A549 (cell line): ENCODE measurements at regions not wholly inside any gene's neighbourhood (a gene's known extent, or its start where the extent isn't known, plus 50 kb on each side); places are given as distances from the start of the nearest gene placed in this dataset.

Experiments
- ATAC-seq, 2 experiments: fragments of 200-7000 bp in 1 of 2; fragments of >200 bp in 1 of 2; cut with Nextera tagmentation in 1 of 2; cut with Tn5 transposase in 1 of 2; 3 replicates each; pipeline versions ENCODE4 v1.8.0 to v1.9.1; 2018 to 2020; ENCODE audit warnings: mild to moderate bottlenecking in 1 of 2, moderate library complexity in 1 of 2
- CTCF ChIA-PET: fragments of 300-600 bp; sonication (Branson Sonifier 250); formaldehyde crosslinking; extraction: SDS; loops from one replicate; lab custom pipeline; 2021; ENCODE audit warnings: antibody characterized with exemption, inconsistent platforms; lab: Yijun Ruan, JAX
- POLR2A ChIA-PET: fragments of 350-600 bp; formaldehyde crosslinking; extraction: SDS; loops from one replicate; lab custom pipeline; 2021; ENCODE audit warnings: antibody characterized with exemption, inconsistent platforms; lab: Yijun Ruan, JAX
- DNase-seq, 2 experiments: peaks; one replicate each; pipeline versions ENCODE4 v3.0.0 to v3.0.0-alpha.2; 2011 to 2016; ENCODE audit warnings: low read depth in 1 of 2, low spot score in 1 of 2
- FAIRE-seq: peaks from 2 replicates; lab custom pipeline; 2011; peaks lifted over from hg19 to GRCh38; lab: Jason Lieb, UNC
- H3K27ac ChIP-seq, 2 experiments: fragments of >200 bp; sonication (Bioruptor Twin); formaldehyde crosslinking; 3 replicates each; pipeline ENCODE4 v1.5.1; 2016 to 2017
- H3K4me1 ChIP-seq: fragments of >200 bp; sonication (Bioruptor Twin); formaldehyde crosslinking; 3 replicates; pipeline ENCODE4 v1.6.1; 2016
- H3K4me2 ChIP-seq: fragments of >200 bp; sonication (Bioruptor Twin); formaldehyde crosslinking; 3 replicates; pipeline ENCODE4 v1.6.1; 2016
- H3K4me3 ChIP-seq: fragments of >200 bp; sonication (Bioruptor Twin); formaldehyde crosslinking; 3 replicates; pipeline ENCODE4 v1.5.1; 2016
- H3K9me3 ChIP-seq: fragments of >200 bp; sonication (Bioruptor Twin); formaldehyde crosslinking; 3 replicates; pipeline ENCODE4 v1.6.1; 2016
- BHLHE40 ChIP-seq: IDR thresholded peaks from 2 replicates; pipeline ENCODE4 v1.6.1; 2012; ENCODE audit warnings: low read depth, low read length, inconsistent platforms
- CBX2 ChIP-seq: fragments of 200-600 bp; sonication (generic); IDR thresholded peaks from 2 replicates; pipeline ENCODE4 v1.6.1; 2016; ENCODE audit warnings: low read depth, mild to moderate bottlenecking, borderline replicate concordance
- CHD4 ChIP-seq: fragments of 200-600 bp; sonication (generic); IDR thresholded peaks from 2 replicates; pipeline ENCODE4 v1.6.1; 2016; ENCODE audit warnings: antibody characterized with exemption, mild to moderate bottlenecking, borderline replicate concordance
- EHMT2 ChIP-seq: fragments of 200-600 bp; sonication (generic); IDR thresholded peaks from 2 replicates; pipeline ENCODE4 v1.6.1; 2016; ENCODE audit warnings: antibody characterized with exemption, low read depth, mild to moderate bottlenecking, moderate library complexity
- FOSB ChIP-seq: fragments of 250-450 bp; sonication (Bioruptor Pico); IDR thresholded peaks from 2 replicates; pipeline ENCODE4 v1.5.0; 2020; ENCODE audit warnings: mild to moderate bottlenecking, moderate library complexity
- FOXS1 ChIP-seq: fragments of 250-450 bp; sonication (Bioruptor Pico); IDR thresholded peaks from 2 replicates; pipeline ENCODE4 v1.5.0; 2020; ENCODE audit warnings: mild to moderate bottlenecking, moderate library complexity
- HES2 ChIP-seq: fragments of >200 bp; sonication (Bioruptor Twin); formaldehyde crosslinking; IDR thresholded peaks from 2 replicates; pipeline ENCODE4 v1.6.1; 2016
- HOXA7 ChIP-seq: fragments of 250-450 bp; sonication (Bioruptor Pico); IDR thresholded peaks from 2 replicates; pipeline ENCODE4 v1.5.0; 2020; ENCODE audit warnings: mild to moderate bottlenecking, moderate library complexity
- HOXB5 ChIP-seq: fragments of 250-450 bp; sonication (Bioruptor Pico); IDR thresholded peaks from 2 replicates; pipeline ENCODE4 v1.5.0; 2020; ENCODE audit warnings: mild to moderate bottlenecking, moderate library complexity
- JUNB ChIP-seq: fragments of >200 bp; sonication (Bioruptor Twin); formaldehyde crosslinking; IDR thresholded peaks from 2 replicates; pipeline ENCODE4 v1.6.1; 2016
- MAZ ChIP-seq: fragments of 150-350 bp; IDR thresholded peaks from 2 replicates; pipeline ENCODE4 v1.6.1; 2014; ENCODE audit warnings: antibody characterized with exemption, low read depth, low read length, borderline replicate concordance
- NFE2L2 ChIP-seq: fragments of 150-350 bp; conservative IDR thresholded peaks from 2 replicates; pipeline ENCODE4 v1.6.1; 2014; ENCODE audit warnings: low read length
- POLR2A ChIP-seq: IDR thresholded peaks from 2 replicates; pipeline ENCODE4 v1.6.1; 2012; ENCODE audit warnings: mild to moderate bottlenecking, low read length
- RAD21 ChIP-seq, 2 experiments: fragments of >200 bp in 1 of 2; sonication (Bioruptor Twin) in 1 of 2; formaldehyde crosslinking in 1 of 2; IDR thresholded peaks in 1 of 2; conservative IDR thresholded peaks in 1 of 2; 2 replicates in 1 of 2; 3 replicates in 1 of 2; pipeline ENCODE4 v1.6.1; 2012 to 2018; ENCODE audit warnings: inconsistent platforms in 1 of 2
- RARB ChIP-seq: fragments of 250-450 bp; sonication (Bioruptor Pico); IDR thresholded peaks from 2 replicates; pipeline ENCODE4 v1.8.0; 2021; ENCODE audit warnings: mild to moderate bottlenecking, moderate library complexity
- REST ChIP-seq: fragments of 200-600 bp; sonication (generic); IDR thresholded peaks from 2 replicates; pipeline ENCODE4 v1.6.1; 2016; ENCODE audit warnings: antibody characterized with exemption, mild to moderate bottlenecking, moderate library complexity
- SREBF2 ChIP-seq: fragments of 450-650 bp; IDR thresholded peaks from 2 replicates; pipeline ENCODE4 v1.6.1; 2014; ENCODE audit warnings: mild to moderate bottlenecking, moderate library complexity
- TFCP2L1 ChIP-seq: fragments of 250-450 bp; sonication (Bioruptor Pico); IDR thresholded peaks from 2 replicates; pipeline ENCODE4 v1.5.0; 2021; ENCODE audit warnings: mild to moderate bottlenecking
- USF2 ChIP-seq: fragments of 450-650 bp; IDR thresholded peaks from 2 replicates; pipeline ENCODE4 v1.6.1; 2014; ENCODE audit warnings: antibody characterized with exemption
- ZNF302 ChIP-seq: fragments of 250-450 bp; sonication (Bioruptor Pico); IDR thresholded peaks from 2 replicates; pipeline ENCODE4 v1.9.0; 2021; ENCODE audit warnings: inconsistent platforms, mild to moderate bottlenecking, moderate library complexity
- ZSCAN20 ChIP-seq: fragments of 250-450 bp; sonication (Bioruptor Pico); IDR thresholded peaks from 2 replicates; pipeline ENCODE4 v1.8.0; 2022; ENCODE audit warnings: mild to moderate bottlenecking, moderate library complexity
- WGBS: methylation state at CpG from one replicate; pipeline ENCODE4 v1.1.6; 2017; ENCODE audit errors: missing lambda C conversion rate; 5-methylcytosine and 5-hydroxymethylcytosine counted together

GRCh38 chr2:238979636-238980035 is 131.8 kb downstream of the TWIST2 start (continued):
- no peak for TF ChIP-seq REST

- CTCF ChIA-PET: interaction anchor here (0.9 to 2.4 kb wide), 4 partner anchors 11 to 37 kb away, joined by 3 to 9 read pairs (median 4); no protein-coding TSS in a partner anchor
- Histone ChIP-seq H3K4me1 (no peaks in the 10 kb centered on the region), H3K4me3 (no peak overlapping the region), H3K27ac (no peak overlapping the region), H3K4me2 (no peak overlapping the region), H3K9me3 (no peaks in the 10 kb centered on the region)
- DNase-seq (no peak), ATAC-seq (no peak), FAIRE-seq (no peak)
- POLR2A ChIA-PET: no interaction called here
- WGBS: 69% methylated on average over 22 of the region's 22 CpGs
- TF ChIP-seq FOXS1 (CRISPR knock-in tag): no peak
- no peak for TF ChIP-seq ZNF302 (CRISPR knock-in tag)
- no peak for TF ChIP-seq POLR2A
- no peak for TF ChIP-seq RARB (CRISPR knock-in tag)
- TF ChIP-seq RAD21 (conservative IDR thresholded peaks at IDR 0.05 in 1 of 2, IDR thresholded peaks at IDR 0.05 in 1 of 2): no peak
- no peak for TF ChIP-seq USF2
- TF ChIP-seq MAZ: no peak
- no peak for TF ChIP-seq FOSB (CRISPR knock-in tag)
- no peak for TF ChIP-seq NFE2L2
- no peak for TF ChIP-seq JUNB
- TF ChIP-seq TFCP2L1: no peak
- TF ChIP-seq CBX2: no peak
- no peak for TF ChIP-seq BHLHE40
- TF ChIP-seq SREBF2: no peak
- no peak for TF ChIP-seq CHD4
- TF ChIP-seq HES2: no peak
- TF ChIP-seq EHMT2: no peak
- no peak for TF ChIP-seq HOXB5 (CRISPR knock-in tag)
These were observed 137.3 kb downstream of the TWIST2 start for GRCh38 chr2:238985041-238985729.

GRCh38 chr2:238985931-238986446 is 138.1 kb downstream of the TWIST2 start:
- ChIA-PET POLR2A (no interaction called here), CTCF (no interaction called here)
- no peak for DNase-seq
- Histone ChIP-seq H3K4me3 (no peak overlapping the region), H3K9me3 (no peaks in the 10 kb centered on the region), H3K4me1 (no peaks in the 10 kb centered on the region), H3K4me2 (no peak overlapping the region), H3K27ac (no peak overlapping the region)
- TF ChIP-seq REST (no peak), HOXA7 (CRISPR knock-in tag) (no peak), ZSCAN20 (CRISPR knock-in tag) (no peak), JUNB (no peak)
- WGBS: 85% methylated on average over 27 of the region's 30 CpGs
- no peak; a peak in 1 of 6 replicates for ATAC-seq
- FAIRE-seq: no peak
